Ramos (cell line): ENCODE measurements at regions not wholly inside any gene's neighbourhood (a gene's known extent, or its start where the extent isn't known, plus 50 kb on each side); places are given as distances from the start of the nearest gene placed in this dataset.
"Not testable (repeated sequence)": the region's sequence is repeated elsewhere in the genome, so short reads cannot be mapped to it uniquely, and the experiment has no call there.

ENCODE experiments used
- in situ Hi-C: fragments of 300-500 bp; cut with MboI; formaldehyde crosslinking; loops from one replicate; pipeline ENCODE4 v1.14.3; 2022; ENCODE audit warnings: low sequenced_read_pairs; ENCODE audit not compliant: unreplicated experiment

GRCh38 chr12:105622220-105622619 is 291.7 kb downstream of the C12orf75 start:
- in situ Hi-C loops: no loop called here

GRCh38 chr12:105622846-105623736 is 292.6 kb downstream of the C12orf75 start:
- in situ Hi-C loops: no loop called here

GRCh38 chr12:105626653-105627052 is 296.2 kb downstream of the C12orf75 start:
- in situ Hi-C loops: no loop called here

GRCh38 chr12:105637470-105637869 is 307.0 kb downstream of the C12orf75 start:
- in situ Hi-C loops: no loop called here

GRCh38 chr12:105640761-105641160 is 310.3 kb downstream of the C12orf75 start:
- in situ Hi-C loops: no loop called here

GRCh38 chr12:105641749-105642148 is 311.3 kb downstream of the C12orf75 start:
- in situ Hi-C loops: no loop called here

GRCh38 chr12:105644770-105645169 is 314.3 kb downstream of the C12orf75 start:
- in situ Hi-C loops: no loop called here

- in situ Hi-C loops: no loop called here
These were observed 324.1 kb downstream of the C12orf75 start for GRCh38 chr12:105654606-105655005.

GRCh38 chr12:105658389-105658788 is 327.9 kb downstream of the C12orf75 start:
- in situ Hi-C loops: no loop called here

- in situ Hi-C loops: no loop called here
These were observed 329.0 kb downstream of the C12orf75 start for GRCh38 chr12:105659355-105660075.

- in situ Hi-C loops: not testable (repeated sequence)
These were observed 334.3 kb downstream of the C12orf75 start for GRCh38 chr12:105664765-105665164.

- in situ Hi-C loops: no loop called here
These were observed 334.9 kb downstream of the C12orf75 start for GRCh38 chr12:105665366-105665765.

- in situ Hi-C loops: no loop called here
These were observed 337.7 kb downstream of the C12orf75 start for GRCh38 chr12:105667973-105668743.

GRCh38 chr12:105670672-105671071 is 340.2 kb downstream of the C12orf75 start:
- in situ Hi-C loops: no loop called here

GRCh38 chr12:105671720-105672119 is 341.2 kb downstream of the C12orf75 start:
- in situ Hi-C loops: no loop called here

GRCh38 chr12:105672121-105672975 is 341.9 kb downstream of the C12orf75 start:
- in situ Hi-C loops: no loop called here

- in situ Hi-C loops: no loop called here
These were observed 344.6 kb downstream of the C12orf75 start for GRCh38 chr12:105674871-105675699.

GRCh38 chr12:105676694-105677093 is 346.2 kb downstream of the C12orf75 start:
- in situ Hi-C loops: no loop called here

GRCh38 chr12:105677672-105678071 is 347.2 kb downstream of the C12orf75 start:
- in situ Hi-C loops: no loop called here
